WERI-Rb-1 (cell line): ENCODE measurements at regions not wholly inside any gene's neighbourhood (a gene's known extent, or its start where the extent isn't known, plus 50 kb on each side); places are given as distances from the start of the nearest gene placed in this dataset.

Experiments
- DNase-seq: peaks from one replicate; pipeline ENCODE4 v3.0.0-alpha.2; 2020
- H3K27ac ChIP-seq: fragments of 250-450 bp; sonication (Bioruptor Pico); 2 replicates; pipeline ENCODE4 v1.5.1; 2020; ENCODE audit warnings: mild to moderate bottlenecking, moderate library complexity
- H3K27me3 ChIP-seq: fragments of 250-450 bp; sonication (Bioruptor Pico); 2 replicates; pipeline ENCODE4 v1.5.1; 2021; ENCODE audit warnings: mild to moderate bottlenecking, low read depth, moderate library complexity; ENCODE audit not compliant: insufficient read depth, severe bottlenecking
- H3K36me3 ChIP-seq: fragments of 250-450 bp; sonication (Bioruptor Pico); 2 replicates; pipeline ENCODE4 v1.5.1; 2020; ENCODE audit warnings: mild to moderate bottlenecking, moderate library complexity
- H3K4me3 ChIP-seq: 2 replicates; pipeline ENCODE4 v1.5.1; 2011; ENCODE audit warnings: low read depth, mild to moderate bottlenecking, control low read depth, low read length
- H3K9me3 ChIP-seq: fragments of 250-450 bp; sonication (Bioruptor Pico); 2 replicates; pipeline ENCODE4 v1.5.1; 2021; ENCODE audit warnings: mild to moderate bottlenecking, moderate library complexity; ENCODE audit not compliant: severe bottlenecking
- TF ChIP-seq, protein P1 (sequence below): IDR thresholded peaks from 2 replicates; pipeline ENCODE4 v1.5.1; 2011; ENCODE audit warnings: low read depth, mild to moderate bottlenecking, control low read depth, inconsistent platforms, low read length

DNA sequence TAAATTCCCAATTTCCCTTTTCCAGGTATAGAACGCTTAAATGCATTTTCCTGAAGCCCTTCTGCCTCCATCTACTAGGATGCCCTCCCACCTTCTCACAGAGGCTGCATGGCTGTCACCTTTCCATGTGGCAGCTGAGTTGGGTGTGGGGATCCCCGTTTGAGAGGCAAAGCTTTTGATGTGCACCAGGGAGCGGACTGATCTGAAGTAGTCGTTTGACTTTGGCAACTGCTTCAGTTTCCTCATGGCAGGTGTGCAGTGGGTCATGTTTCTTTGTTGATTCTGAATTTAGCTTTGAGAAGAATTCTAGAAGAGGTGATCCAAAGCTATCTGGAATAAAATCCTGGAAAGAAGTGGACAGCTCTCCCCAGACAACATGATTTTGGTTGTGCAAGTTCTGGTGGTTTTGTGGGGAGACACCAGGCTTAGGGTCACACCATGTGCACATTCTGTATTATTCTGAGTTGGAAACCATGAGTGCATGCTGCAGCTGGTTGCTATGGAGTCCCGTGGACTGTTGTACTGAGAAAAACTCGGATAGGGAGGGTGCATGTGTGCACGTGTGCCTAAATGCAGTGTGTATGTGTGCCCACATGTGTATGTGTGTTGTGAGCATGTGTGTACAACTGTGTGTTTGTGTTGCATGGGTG, 63.5 kb downstream of the GADD45G start:
- H3K4me3 ChIP-seq: no peak overlapping the region
- H3K27me3 ChIP-seq: no peaks in the 10 kb centered on the region
- no peaks in the 10 kb centered on the region for H3K9me3 ChIP-seq
- no peak for DNase-seq
- H3K36me3 ChIP-seq: no peaks in the 10 kb centered on the region
- no peak overlapping the region for H3K27ac ChIP-seq
- TF ChIP-seq, protein P1, sequence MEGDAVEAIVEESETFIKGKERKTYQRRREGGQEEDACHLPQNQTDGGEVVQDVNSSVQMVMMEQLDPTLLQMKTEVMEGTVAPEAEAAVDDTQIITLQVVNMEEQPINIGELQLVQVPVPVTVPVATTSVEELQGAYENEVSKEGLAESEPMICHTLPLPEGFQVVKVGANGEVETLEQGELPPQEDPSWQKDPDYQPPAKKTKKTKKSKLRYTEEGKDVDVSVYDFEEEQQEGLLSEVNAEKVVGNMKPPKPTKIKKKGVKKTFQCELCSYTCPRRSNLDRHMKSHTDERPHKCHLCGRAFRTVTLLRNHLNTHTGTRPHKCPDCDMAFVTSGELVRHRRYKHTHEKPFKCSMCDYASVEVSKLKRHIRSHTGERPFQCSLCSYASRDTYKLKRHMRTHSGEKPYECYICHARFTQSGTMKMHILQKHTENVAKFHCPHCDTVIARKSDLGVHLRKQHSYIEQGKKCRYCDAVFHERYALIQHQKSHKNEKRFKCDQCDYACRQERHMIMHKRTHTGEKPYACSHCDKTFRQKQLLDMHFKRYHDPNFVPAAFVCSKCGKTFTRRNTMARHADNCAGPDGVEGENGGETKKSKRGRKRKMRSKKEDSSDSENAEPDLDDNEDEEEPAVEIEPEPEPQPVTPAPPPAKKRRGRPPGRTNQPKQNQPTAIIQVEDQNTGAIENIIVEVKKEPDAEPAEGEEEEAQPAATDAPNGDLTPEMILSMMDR: no peak

DNA sequence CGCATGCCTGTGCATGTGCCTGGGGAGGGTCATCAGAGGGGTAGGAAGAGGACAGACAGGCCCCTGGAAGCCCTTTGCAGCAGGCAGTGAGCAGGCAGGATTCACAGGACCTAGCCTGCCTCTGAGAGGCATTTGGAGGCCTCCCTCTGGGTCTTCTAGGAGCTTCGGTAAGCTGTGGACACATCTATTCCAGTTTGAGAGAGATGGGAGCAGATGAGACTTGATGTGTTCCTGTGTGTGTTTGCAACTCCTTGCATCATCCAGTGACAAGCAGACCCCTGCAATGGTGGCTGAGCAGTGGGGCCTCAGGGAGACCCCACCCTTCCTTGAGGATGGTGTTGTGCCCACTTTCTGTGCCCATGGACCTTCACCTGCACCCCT, 64.0 kb downstream of the GADD45G start:
- Histone ChIP-seq H3K27me3 (no peaks in the 10 kb centered on the region), H3K27ac (no peak overlapping the region), H3K4me3 (no peak overlapping the region), H3K36me3 (no peaks in the 10 kb centered on the region), H3K9me3 (no peaks in the 10 kb centered on the region)
- TF ChIP-seq, protein P1: no peak
- DNase-seq: no peak

DNA sequence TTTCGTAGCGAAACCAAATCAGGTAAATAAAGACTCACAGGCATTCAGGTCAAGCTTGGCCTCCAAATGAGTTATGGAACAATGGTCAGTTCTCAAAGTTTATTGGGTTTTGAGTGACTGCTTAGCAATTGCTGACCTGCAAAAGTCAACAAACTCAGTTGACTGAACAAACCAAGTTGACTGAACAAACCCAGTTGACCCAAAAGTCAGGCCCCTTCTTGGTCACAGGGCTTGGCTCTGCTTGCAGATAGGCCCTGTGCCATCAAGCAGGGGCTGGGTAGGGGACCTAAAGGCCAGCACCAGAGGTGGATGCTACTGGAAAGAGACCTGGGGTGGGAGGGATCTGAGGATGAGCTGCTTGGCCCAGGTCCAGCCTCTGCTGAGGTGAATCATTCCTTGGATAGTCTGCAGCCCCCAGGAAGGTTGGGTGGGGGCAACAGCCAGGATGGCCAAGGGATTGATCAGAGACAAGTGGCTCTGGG, 64.6 kb downstream of the GADD45G start:
- DNase-seq: no peak
- Histone ChIP-seq H3K27me3 (no peaks in the 10 kb centered on the region), H3K27ac (no peak overlapping the region), H3K9me3 (no peaks in the 10 kb centered on the region), H3K4me3 (no peak overlapping the region), H3K36me3 (no peaks in the 10 kb centered on the region)
- TF ChIP-seq, protein P1: no peak

DNA sequence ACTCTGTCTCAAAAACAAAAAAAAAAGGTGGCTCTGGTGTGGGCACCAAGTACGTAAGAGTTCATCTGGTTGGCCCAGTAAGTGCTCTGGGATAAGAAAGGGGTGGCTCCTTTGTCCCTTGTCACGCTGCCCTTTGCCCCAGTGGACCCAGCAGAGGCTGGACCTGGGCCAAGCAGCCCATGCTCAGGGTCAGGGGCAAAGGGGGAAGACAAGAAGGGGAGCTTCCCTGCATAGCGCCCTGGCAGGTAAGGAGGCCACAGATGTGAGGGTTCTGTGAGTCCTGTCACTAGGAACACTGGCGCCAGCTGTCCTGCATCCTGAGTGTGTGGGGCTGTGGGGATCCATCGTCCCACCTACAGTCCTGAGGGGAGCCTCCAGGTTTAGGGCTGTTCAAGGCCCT, 65.3 kb downstream of the GADD45G start:
- Histone ChIP-seq H3K27me3 (no peaks in the 10 kb centered on the region), H3K9me3 (no peaks in the 10 kb centered on the region), H3K27ac (no peak overlapping the region), H3K4me3 (no peak overlapping the region), H3K36me3 (no peaks in the 10 kb centered on the region)
- TF ChIP-seq, protein P1: no peak
- DNase-seq: no peak

DNA sequence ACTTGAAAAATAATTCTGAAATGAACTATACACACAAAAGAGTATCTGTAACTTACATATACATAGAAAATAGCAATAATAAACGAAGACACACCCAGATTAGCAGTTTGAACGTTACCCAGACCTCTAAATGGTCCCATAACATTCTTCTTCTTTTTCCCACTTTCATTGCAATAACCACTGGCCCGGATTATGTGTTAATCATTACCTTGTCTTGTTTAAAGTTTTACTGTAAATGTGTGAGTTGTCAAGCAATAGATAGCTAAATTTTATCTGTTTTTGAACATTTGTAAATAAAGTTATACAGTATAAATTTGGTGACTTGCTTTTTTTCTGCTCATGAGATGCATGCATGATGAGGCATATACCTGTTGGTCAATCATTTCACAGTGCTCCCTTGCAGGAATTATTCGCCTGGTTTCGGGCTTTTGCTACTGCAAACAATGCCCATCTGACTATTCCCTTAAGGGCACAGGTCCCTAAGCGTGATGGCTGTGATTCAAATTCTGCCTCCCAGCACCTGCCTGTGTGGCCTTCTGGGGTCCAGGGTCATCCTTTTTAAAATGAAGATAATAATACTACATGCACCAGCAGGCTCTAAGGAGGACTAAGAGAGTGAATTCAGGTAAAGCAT, 66.1 kb downstream of the GADD45G start:
- Histone ChIP-seq H3K9me3 (no peaks in the 10 kb centered on the region), H3K36me3 (no peaks in the 10 kb centered on the region), H3K27ac (no peak overlapping the region), H3K4me3 (no peak overlapping the region), H3K27me3 (no peaks in the 10 kb centered on the region)
- TF ChIP-seq, protein P1: no peak
- no peak for DNase-seq
